CD4-positive, alpha-beta T cell (primary cell): ENCODE measurements at regions not wholly inside any gene's neighbourhood (a gene's known extent, or its start where the extent isn't known, plus 50 kb on each side); places are given as distances from the start of the nearest gene placed in this dataset.

Experiments
- ATAC-seq: fragments of 200-7000 bp; cut with Tn5 transposase; one replicate; pipeline ENCODE4 v1.10.0; 2022; ENCODE audit warnings: mild to moderate bottlenecking; ENCODE audit not compliant: poor library complexity
- CTCF ChIA-PET: fragments of 350-600 bp; sonication (Branson Sonifier 250); formaldehyde crosslinking; loops from one replicate; lab custom pipeline; 2021; ENCODE audit warnings: antibody characterized with exemption, inconsistent platforms; lab: Charles Lee
- POLR2A ChIA-PET: fragments of 350-600 bp; sonication (Branson Sonifier 250); formaldehyde crosslinking; loops from one replicate; lab custom pipeline; 2021; ENCODE audit warnings: antibody characterized with exemption, inconsistent platforms; lab: Charles Lee
- DNase-seq, 14 experiments: peaks; one replicate each; pipeline ENCODE4 v3.0.0-alpha.2; 2013 to 2020; ENCODE audit warnings: mixed read lengths in 2 of 14
- H3K27ac ChIP-seq, 2 donors: one replicate each; pipeline versions ENCODE4 v1.5.1 to v1.7.0; 2013; ENCODE audit warnings: low read length in 2 of 2, low read depth in 1 of 2, mild to moderate bottlenecking in 1 of 2
- H3K27me3 ChIP-seq, 2 experiments: 1 replicate in 1 of 2; 2 replicates in 1 of 2; pipeline versions ENCODE4 v1.6.1 to v1.7.0; 2013; ENCODE audit warnings: low read length in 2 of 2, control low read depth in 1 of 2, mild to moderate bottlenecking in 1 of 2, moderate library complexity in 1 of 2; ENCODE audit not compliant: insufficient read depth in 2 of 2, control insufficient read depth in 1 of 2
- H3K36me3 ChIP-seq: one replicate; pipeline ENCODE4 v1.6.1; 2013; ENCODE audit warnings: low read length, control low read depth; ENCODE audit not compliant: insufficient read depth
- H3K4me1 ChIP-seq: one replicate; pipeline ENCODE4 v1.6.1; 2013; ENCODE audit warnings: low read length, control low read depth; ENCODE audit not compliant: insufficient read depth
- H3K4me3 ChIP-seq: one replicate; pipeline ENCODE4 v1.5.1; 2013; ENCODE audit warnings: mild to moderate bottlenecking, low read length, moderate library complexity
- H3K9me3 ChIP-seq, 2 experiments: 1 replicate in 1 of 2; 2 replicates in 1 of 2; pipeline versions ENCODE4 v1.6.1 to v1.7.0; 2013; ENCODE audit warnings: low read length in 2 of 2, mild to moderate bottlenecking in 2 of 2, control low read depth in 1 of 2, moderate library complexity in 1 of 2; ENCODE audit not compliant: control insufficient read depth in 1 of 2, insufficient read depth in 1 of 2
- H3K27ac Mint-ChIP-seq: one replicate; pipeline ENCODE4 v1.8.0; 2020; ENCODE audit warnings: mixed read lengths
- H3K27me3 Mint-ChIP-seq: one replicate; pipeline ENCODE4 v1.8.0; 2021; ENCODE audit warnings: mixed read lengths
- H3K36me3 Mint-ChIP-seq: one replicate; pipeline ENCODE4 v1.8.0; 2021; ENCODE audit warnings: low read depth, mixed read lengths
- H3K4me1 Mint-ChIP-seq: one replicate; pipeline ENCODE4 v1.8.0; 2021; ENCODE audit warnings: low read depth, mixed read lengths
- H3K4me3 Mint-ChIP-seq: one replicate; pipeline ENCODE4 v1.8.0; 2020; ENCODE audit warnings: mild to moderate bottlenecking, mixed read lengths
- H3K9me3 Mint-ChIP-seq: one replicate; pipeline ENCODE4 v1.8.0; 2020; ENCODE audit warnings: mixed read lengths
- CTCF ChIP-seq: fragments of 200-600 bp; IDR thresholded peaks from one replicate; pipeline ENCODE4 v1.8.0; 2022; ENCODE audit warnings: antibody characterized with exemption, mild to moderate bottlenecking
- intact Hi-C, 2 experiments: fragments of 100-400 bp; cut with DNase I in 1 of 2; cut with micrococcal nuclease in 1 of 2; formaldehyde crosslinking; loops; one replicate each; pipeline versions ENCODE4 v1.15.1 to v1.9.0; 2023 to 2025; cut with DNase I, micrococcal nuclease

- H3K36me3 ChIP-seq: no peaks in the 10 kb centered on the region
- no peaks in the 10 kb centered on the region for H3K9me3 Mint-ChIP-seq
- H3K4me1 ChIP-seq: peaks cover 52% of the 10 kb centered on the region
- H3K27ac Mint-ChIP-seq: peak overlapping the region; percentile 77
- no peaks in the 10 kb centered on the region for H3K27me3 Mint-ChIP-seq
- CTCF ChIA-PET: no interaction called here
- H3K27ac ChIP-seq: no peak overlapping the region
- H3K4me3 ChIP-seq: no peak overlapping the region
- H3K4me3 Mint-ChIP-seq: no peak overlapping the region
- no peak for DNase-seq
- H3K4me1 Mint-ChIP-seq: peaks cover 49% of the 10 kb centered on the region
- POLR2A ChIA-PET: interaction anchor here (1.0 kb wide), 2 partner anchors 33 to 326 kb away, joined by 3 read pairs; no protein-coding TSS in a partner anchor
- no peak for TF ChIP-seq CTCF
- H3K36me3 Mint-ChIP-seq: no peaks in the 10 kb centered on the region
- intact Hi-C loops: loop anchor here in 1 of 2 experiments (5.0 kb wide), 2 partner anchors 33 to 118 kb away; no protein-coding TSS in a partner anchor
- ATAC-seq: no peak
- H3K27me3 ChIP-seq: no peaks in the 10 kb centered on the region
- no peaks in the 10 kb centered on the region for H3K9me3 ChIP-seq
These were observed 247.5 kb downstream of the BCOR start for GRCh38 chrX:39850209-39850608.

GRCh38 chrX:39850630-39851152 lies 247.1 kb downstream of the BCOR start:
- POLR2A ChIA-PET: interaction anchor here (1.0 kb wide), 2 partner anchors 34 to 326 kb away, joined by 3 read pairs; no protein-coding TSS in a partner anchor

GRCh38 chrX:39851745-39852455 lies 245.9 kb downstream of the BCOR start:
- no peak for TF ChIP-seq CTCF

More at GRCh38 chrX:39850630-39851152, 247.1 kb downstream of the BCOR start:
- Mint-ChIP-seq H3K4me1 (peaks cover 54% of the 10 kb centered on the region), H3K9me3 (no peaks in the 10 kb centered on the region), H3K4me3 (no peak overlapping the region), H3K36me3 (no peaks in the 10 kb centered on the region), H3K27me3 (no peaks in the 10 kb centered on the region), H3K27ac (peak overlapping the region; percentile 77)
- intact Hi-C loops: loop anchor here in 1 of 2 experiments (5.0 kb wide), 2 partner anchors 33 to 118 kb away; no protein-coding TSS in a partner anchor
- Histone ChIP-seq H3K4me1 (peaks cover 57% of the 10 kb centered on the region), H3K36me3 (no peaks in the 10 kb centered on the region), H3K27ac (no peak overlapping the region), H3K9me3 (no peaks in the 10 kb centered on the region), H3K4me3 (no peak overlapping the region), H3K27me3 (no peaks in the 10 kb centered on the region)
- no peak for TF ChIP-seq CTCF
- DNase-seq (peak in 9 of 14 experiments; percentile 17 to 68 (median 34)), ATAC-seq (no peak)
- CTCF ChIA-PET: no interaction called here

More at GRCh38 chrX:39851745-39852455, 245.9 kb downstream of the BCOR start:
- H3K27ac ChIP-seq: no peak overlapping the region
- no peak for ATAC-seq
- no peak overlapping the region for H3K4me3 Mint-ChIP-seq
- peak overlapping the region; percentile 77 for H3K27ac Mint-ChIP-seq
- H3K27me3 ChIP-seq: no peaks in the 10 kb centered on the region
- H3K9me3 Mint-ChIP-seq: no peaks in the 10 kb centered on the region
- H3K4me3 ChIP-seq: no peak overlapping the region
- ChIA-PET CTCF (interaction anchor here (0.6 kb wide), 1 partner anchor 17 kb away, joined by 4 read pairs; no protein-coding TSS in a partner anchor), POLR2A (no interaction called here)
- no peaks in the 10 kb centered on the region for H3K9me3 ChIP-seq
- peaks cover 69% of the 10 kb centered on the region for H3K4me1 ChIP-seq
- intact Hi-C loops: loop anchor here in 1 of 2 experiments (5.0 kb wide), 2 partner anchors 35 to 120 kb away; no protein-coding TSS in a partner anchor
- no peaks in the 10 kb centered on the region for H3K36me3 ChIP-seq
- H3K4me1 Mint-ChIP-seq: peaks cover 64% of the 10 kb centered on the region
- no peak for DNase-seq
- no peaks in the 10 kb centered on the region for H3K36me3 Mint-ChIP-seq
- H3K27me3 Mint-ChIP-seq: no peaks in the 10 kb centered on the region
